ENCODE measurements at regions not wholly inside any gene's neighbourhood (a gene's known extent, or its start where the extent isn't known, plus 50 kb on each side); places are given as distances from the start of the nearest gene placed in this dataset.

- TF ChIP-seq POLR2A (IDR thresholded peaks at IDR 0.05) (no peak), CTCF (IDR thresholded peaks at IDR 0.05) (no peak)
Measured at GRCh38 chr1:56390232-56390867, 189.0 kb downstream of the PLPP3 start.
